ENCODE measurements at regions not wholly inside any gene's neighbourhood (a gene's known extent, or its start where the extent isn't known, plus 50 kb on each side); places are given as distances from the start of the nearest gene placed in this dataset.

- intact Hi-C loops (cut with DNase I) = no loop called here
Observed at GRCh38 chr6:121800047-121800446, 364.6 kb downstream of the GJA1 start.

GRCh38 chr6:121806116-121806515 lies 370.7 kb downstream of the GJA1 start:
- intact Hi-C loops (cut with DNase I) = no loop called here
- TF ChIP-seq CTCF (IDR thresholded peaks at IDR 0.05) = no peak

More at GRCh38 chr6:121800047-121800446, 364.6 kb downstream of the GJA1 start:
- DNase-seq (no peak), ATAC-seq (no peak)
- TF ChIP-seq CTCF (IDR thresholded peaks at IDR 0.05) (no peak), POLR2A (IDR thresholded peaks at IDR 0.05) (no peak)
- 89 to 100% (median 95%) methylated on average over 1 of the region's 1 CpG for WGBS, 4 donors
- Histone ChIP-seq H3K9me3 (peaks cover 0 to 29% (median 4%) of the 10 kb centered on the region in 12 donors), H3K36me3 (no peaks in the 10 kb centered on the region), H3K27ac (no peak overlapping the region), H3K4me1 (no peaks in the 10 kb centered on the region), H3K4me3 (no peak overlapping the region), H3K27me3 (no peaks in the 10 kb centered on the region)

GRCh38 chr6:121809211-121809610 lies 373.8 kb downstream of the GJA1 start:
- ATAC-seq (no peak), DNase-seq (no peak)
- no peak overlapping the region for H3K27ac ChIP-seq
- 66 to 85% (median 75%) methylated on average over 3 of the region's 3 CpGs for WGBS, 4 donors
- peaks cover 0 to 8% (median 0%) of the 10 kb centered on the region in 12 donors for H3K9me3 ChIP-seq
- H3K4me1 ChIP-seq = peaks cover 0 to 5% (median 0%) of the 10 kb centered on the region in 12 donors
- no peaks in the 10 kb centered on the region for H3K27me3 ChIP-seq
- no peak for TF ChIP-seq POLR2A (IDR thresholded peaks at IDR 0.05)
- TF ChIP-seq CTCF (IDR thresholded peaks at IDR 0.05) = no peak
- H3K4me3 ChIP-seq = no peak overlapping the region
- no peaks in the 10 kb centered on the region for H3K36me3 ChIP-seq
- intact Hi-C loops (cut with DNase I) = no loop called here

More at GRCh38 chr6:121806116-121806515, 370.7 kb downstream of the GJA1 start:
- Histone ChIP-seq H3K9me3 (peaks cover 0 to 15% (median 0%) of the 10 kb centered on the region in 12 donors), H3K36me3 (no peaks in the 10 kb centered on the region), H3K27me3 (no peaks in the 10 kb centered on the region), H3K4me3 (no peak overlapping the region), H3K27ac (no peak overlapping the region), H3K4me1 (peaks cover 0 to 5% (median 0%) of the 10 kb centered on the region in 12 donors)
- WGBS, 4 donors = 82 to 100% (median 94%) methylated on average over 1 of the region's 1 CpG
- ATAC-seq (no peak), DNase-seq (no peak)

DNA sequence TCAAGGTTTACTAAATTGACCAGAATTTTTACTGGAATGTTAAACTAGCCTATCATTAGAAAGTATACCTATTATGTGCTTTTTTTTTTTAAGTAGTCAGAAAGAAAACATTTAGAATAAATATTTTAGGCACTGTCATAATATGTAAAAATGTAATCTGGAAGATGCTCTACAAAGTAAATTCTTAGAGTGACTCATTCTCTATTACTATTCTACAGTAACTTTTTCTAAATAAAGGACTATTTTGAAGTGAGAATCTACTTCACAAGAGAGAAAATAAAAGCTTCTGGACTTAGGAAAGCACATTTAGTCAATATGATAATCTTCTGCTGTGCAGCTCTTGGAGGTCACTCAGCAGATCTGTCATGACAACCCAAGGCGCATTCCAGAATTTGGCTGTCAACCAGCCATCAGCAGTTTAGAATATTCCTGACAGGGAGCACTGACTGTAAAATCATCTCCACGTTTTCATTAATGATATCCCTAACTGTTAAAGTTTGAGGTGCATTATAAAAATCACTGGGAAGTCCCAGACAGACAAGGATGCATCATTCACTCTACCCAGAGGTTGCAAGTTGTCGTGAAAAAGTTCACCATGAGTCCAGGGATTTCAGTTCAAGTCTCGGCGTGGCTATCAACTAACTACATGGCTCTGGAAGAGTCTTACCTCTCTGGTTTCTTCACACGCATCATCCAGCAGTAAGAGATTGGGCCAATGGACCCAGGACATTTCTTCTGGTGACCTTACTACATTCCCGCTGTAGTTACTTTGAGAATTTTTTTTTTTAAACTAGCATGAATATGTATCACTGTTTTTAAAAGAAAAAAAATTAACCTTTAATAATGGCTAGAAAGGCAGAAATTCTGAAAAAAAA lies 374.9 kb downstream of the GJA1 start:
- Histone ChIP-seq H3K36me3 (no peaks in the 10 kb centered on the region), H3K9me3 (peaks cover 0 to 8% (median 0%) of the 10 kb centered on the region in 12 donors), H3K27ac (no peak overlapping the region), H3K27me3 (no peaks in the 10 kb centered on the region), H3K4me3 (no peak overlapping the region), H3K4me1 (peaks cover 0 to 5% (median 0%) of the 10 kb centered on the region in 12 donors)
- TF ChIP-seq CTCF (IDR thresholded peaks at IDR 0.05) (no peak), POLR2A (IDR thresholded peaks at IDR 0.05) (no peak)
- WGBS, 4 donors = 80 to 83% (median 82%) methylated on average over 7 of the region's 7 CpGs
- intact Hi-C loops (cut with DNase I) = no loop called here
- no peak for DNase-seq
- ATAC-seq = no peak

Measured in heart left ventricle (tissue), 16 donors.